HG03095 (cell line): ENCODE measurements at regions not wholly inside any gene's neighbourhood (a gene's known extent, or its start where the extent isn't known, plus 50 kb on each side); places are given as distances from the start of the nearest gene placed in this dataset.

Source experiments
- ATAC-seq: cut with Tn5 transposase; IDR thresholded peaks from one replicate; pipeline ENCODE4 v1.9.1; 2021; ENCODE audit warnings: moderate library complexity; ENCODE audit not compliant: unreplicated experiment

DNA sequence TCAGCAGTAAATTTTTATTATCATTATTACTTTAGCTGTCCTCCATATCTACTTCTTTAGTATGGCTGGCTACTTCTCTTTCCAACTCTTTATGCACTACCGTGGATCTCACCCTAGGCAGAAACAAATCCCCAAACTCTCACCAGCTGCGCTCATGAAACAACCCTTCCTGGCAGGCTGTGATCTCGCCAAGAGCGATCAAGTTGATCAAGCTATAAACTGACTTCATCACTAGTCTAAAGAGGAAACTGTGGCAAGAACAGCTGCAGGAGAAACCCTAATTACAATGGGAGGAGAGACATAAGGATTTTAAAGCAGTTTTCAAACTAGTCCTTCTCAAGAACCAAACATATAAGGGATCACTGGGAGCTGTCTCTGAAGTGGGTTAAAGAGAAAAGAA is 160.5 kb upstream of the PRSS58 start:
- ATAC-seq: no peak

DNA sequence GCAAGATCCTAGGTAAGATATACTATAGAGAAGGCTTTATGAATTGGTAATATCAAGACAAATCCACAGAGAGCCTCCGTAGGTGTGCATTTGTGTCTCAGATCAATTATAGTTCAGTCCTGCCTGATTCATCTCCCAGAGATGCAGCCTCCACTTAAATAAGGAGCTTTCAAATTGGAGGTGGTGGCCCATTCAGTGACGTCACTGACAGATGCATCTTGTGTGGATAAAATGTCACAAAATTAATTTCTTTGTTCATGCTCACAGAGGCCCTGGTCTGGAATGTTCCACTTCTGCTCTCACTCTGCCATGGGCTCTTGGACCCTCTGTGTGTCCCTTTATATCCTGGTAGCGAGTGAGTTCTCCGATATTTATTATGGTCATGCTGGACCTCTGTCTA is 157.1 kb upstream of the PRSS58 start:
- ATAC-seq: no peak

DNA sequence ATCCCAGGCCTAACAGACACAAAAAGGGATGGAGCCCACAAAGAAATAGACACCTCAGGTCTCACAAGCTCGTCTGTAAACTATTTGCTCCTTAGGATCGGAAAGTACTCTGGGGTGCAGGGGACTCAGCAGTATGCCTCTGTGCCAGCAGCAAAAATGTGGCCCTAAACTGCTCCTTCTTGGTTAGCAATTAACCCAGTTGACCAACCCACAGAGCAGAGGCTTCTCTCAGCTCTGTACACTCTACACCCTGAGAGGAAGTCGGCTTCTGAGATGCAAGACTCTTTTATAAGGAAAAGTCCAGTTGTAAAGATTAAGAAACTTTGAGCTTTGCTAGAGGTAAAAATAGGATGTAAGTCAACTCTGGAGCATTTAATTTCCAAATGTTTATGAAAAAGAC is 156.3 kb upstream of the PRSS58 start:
- peak; percentile 72 for ATAC-seq

DNA sequence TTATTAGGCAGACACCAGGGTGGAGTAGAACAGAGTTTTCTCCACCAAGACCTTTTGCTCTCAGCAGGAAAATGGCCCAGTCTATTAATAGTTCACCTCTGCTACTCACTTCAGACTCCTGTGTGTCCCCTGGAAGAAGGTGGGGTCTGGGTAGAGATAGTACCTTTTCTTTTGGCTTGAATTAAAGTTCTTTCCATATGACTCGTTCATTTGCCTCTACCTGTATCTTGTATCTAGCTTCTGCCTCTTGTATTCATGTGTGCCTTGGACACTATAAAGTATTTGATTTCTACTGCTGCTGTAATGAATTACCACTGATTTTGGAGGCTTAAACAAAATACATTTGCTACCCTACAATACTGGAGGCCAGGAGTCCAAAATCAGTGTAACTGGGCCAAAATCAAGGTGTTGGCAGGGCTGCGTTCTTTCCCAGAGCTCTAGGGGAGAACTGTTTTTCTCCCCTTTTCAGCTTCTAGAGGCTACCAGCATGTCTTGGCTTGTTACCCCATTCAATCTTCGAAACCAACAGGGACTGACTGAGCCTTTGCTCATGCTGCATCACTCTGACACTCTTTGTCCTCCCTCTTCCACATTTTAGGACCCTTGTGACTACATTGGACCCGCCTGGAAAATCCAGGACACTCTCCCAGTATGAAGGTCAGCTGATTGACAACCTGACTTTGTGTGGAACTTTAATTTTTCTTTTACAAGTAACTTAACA is 155.6 kb upstream of the PRSS58 start:
- no peak for ATAC-seq

DNA sequence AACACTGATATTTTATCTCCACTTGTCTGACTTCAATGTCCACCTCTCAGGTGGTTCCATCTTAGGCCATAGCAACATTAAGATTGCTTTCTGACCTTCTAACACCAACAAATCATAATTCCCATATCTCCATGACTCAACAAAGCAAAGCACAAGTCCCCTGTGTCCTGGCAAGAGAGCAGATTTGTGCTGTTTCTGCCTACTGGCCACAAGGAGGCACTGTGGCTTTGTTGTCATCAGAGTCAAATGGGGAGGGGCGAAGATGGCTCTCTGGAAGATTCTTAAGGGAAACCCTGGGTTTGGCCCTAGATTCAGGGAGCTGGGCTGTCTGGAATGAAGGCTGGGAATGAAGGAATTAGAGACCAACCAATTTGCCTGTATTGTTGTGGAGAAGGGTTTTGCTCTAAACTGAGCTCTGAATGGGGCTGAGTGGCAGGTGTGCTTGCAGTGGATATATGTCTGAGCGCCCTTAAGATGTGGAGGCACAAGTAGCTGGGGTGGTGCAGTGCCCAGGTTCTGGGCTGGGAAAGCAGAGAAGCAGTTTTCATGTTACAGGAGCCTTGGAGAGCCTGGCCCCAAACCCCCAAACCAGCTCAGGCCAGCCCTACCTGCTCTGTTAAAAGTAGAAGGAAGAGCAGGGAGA is 154.8 kb upstream of the PRSS58 start:
- ATAC-seq: peak; percentile 70

DNA sequence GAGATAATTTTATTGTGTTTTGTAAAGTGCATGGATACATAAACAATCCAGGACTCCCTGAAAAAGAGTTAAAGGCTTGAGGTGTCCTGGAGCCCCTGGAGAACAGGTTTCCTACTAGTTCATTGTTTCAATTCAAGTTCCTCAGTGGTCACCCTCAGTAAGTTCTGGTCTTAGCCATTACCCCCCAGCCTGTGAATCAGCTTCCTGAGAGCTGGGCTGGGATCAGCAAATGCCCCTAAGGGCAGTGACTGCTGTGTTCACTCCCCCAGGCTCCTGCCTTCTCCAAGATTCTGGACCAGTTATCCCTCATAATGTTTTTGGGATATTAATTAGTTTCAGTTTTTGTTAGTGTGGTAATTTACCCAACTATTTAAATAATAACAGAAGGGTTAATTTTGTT is 151.6 kb upstream of the PRSS58 start:
- ATAC-seq: no peak

DNA sequence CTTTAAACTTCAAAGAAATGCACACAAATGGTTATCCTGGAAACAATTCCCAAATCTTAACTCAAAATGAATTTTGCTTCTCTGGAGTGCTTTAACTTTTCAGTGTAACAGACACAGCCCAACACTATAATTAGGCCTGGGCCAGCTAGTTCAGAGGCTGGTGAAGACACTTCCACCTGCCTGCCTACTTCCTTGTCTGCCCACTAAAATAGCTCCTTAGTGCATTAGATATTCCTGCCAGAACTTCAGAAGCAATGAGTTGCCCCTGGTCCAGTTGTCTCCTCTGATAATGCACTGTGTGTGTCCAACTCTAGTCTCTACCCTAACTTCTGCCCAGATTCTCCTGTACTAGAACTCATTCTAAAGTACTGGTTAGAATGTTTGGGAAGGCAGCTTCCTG is 150.9 kb upstream of the PRSS58 start:
- no peak for ATAC-seq

DNA sequence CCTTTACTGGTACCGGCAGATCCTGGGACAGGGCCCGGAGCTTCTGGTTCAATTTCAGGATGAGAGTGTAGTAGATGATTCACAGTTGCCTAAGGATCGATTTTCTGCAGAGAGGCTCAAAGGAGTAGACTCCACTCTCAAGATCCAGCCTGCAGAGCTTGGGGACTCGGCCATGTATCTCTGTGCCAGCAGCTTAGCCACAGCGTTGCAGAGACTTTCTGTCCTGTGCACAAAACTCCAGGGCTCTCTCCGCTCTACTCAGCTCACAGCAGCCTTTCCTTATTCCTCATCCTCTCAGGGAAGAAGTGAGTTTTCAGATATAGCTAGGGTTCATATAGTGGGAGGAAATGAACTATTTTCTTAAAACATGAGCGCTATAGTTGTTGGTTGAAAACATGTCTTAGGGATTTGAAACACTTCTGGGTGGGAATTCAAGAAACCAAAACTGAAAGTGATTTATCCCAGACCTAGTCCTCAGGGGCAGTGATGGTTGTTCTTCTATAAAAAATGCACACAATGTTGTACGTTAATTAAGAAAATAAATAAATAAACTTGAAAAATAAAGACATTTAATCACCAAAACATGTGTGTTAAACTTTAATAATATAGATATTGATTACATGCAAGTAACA is 150.2 kb upstream of the PRSS58 start:
- no peak for ATAC-seq

DNA sequence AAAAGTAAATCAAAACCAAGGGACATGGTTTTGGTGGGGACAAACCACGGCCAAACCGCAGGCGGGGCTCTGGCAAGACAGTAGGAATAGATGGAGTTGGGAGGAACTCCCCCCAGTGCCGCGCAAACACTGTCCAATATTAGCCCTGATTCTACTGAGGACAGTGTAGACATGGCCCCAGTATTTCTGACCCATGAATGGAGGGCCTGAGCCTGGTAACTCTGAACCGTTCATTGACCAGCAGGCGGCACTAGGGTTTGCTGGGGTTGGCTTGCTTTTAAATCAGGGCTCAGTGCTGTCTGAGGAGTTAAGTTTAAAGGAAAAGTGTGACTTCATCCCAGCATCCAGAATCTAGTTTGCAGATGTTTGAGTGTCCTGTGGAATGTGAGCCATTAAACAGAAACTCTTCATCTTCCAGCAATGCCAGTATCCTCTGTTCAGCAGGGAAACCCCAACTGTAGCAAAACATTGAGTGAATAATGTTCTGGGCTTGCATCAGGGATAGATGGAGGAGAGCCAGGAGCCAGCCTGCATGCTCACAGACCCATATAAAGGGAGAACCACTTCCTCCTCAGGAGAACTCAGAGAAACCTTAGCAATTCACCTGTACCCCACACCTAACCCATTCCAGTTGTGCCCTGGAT is 147.4 kb upstream of the PRSS58 start:
- ATAC-seq: no peak

DNA sequence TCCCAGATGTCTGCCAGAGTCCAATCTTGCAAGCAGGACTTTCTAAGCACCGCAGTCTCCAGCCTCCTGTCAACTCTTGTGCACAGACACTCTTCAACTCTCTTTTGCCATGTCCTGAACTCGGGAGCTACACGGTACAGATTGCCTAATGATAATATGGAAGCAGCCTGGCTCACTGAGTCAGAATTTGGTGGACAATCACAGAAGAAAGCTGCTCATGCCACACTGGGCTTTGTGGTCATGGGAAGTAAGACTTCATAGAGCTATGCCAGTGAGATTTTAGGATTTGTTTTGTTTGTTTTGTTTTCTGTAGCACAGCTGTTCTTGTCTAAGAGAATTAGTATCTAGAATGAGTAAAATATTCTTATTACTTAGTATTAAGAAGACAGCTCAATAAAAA is 144.1 kb upstream of the PRSS58 start:
- no peak for ATAC-seq

DNA sequence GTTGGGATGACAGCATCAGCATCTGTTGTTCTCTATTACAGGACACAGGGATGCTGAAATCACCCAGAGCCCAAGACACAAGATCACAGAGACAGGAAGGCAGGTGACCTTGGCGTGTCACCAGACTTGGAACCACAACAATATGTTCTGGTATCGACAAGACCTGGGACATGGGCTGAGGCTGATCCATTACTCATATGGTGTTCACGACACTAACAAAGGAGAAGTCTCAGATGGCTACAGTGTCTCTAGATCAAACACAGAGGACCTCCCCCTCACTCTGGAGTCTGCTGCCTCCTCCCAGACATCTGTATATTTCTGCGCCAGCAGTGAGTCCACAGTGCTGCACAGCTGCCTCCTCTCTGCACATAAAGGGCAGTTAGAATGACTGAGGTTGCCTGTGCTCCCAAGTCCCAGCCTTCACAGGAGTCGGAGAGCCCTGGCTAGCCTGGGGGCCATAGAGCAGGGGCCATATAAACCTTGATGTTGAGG is 142.2 kb upstream of the PRSS58 start:
- no peak for ATAC-seq

DNA sequence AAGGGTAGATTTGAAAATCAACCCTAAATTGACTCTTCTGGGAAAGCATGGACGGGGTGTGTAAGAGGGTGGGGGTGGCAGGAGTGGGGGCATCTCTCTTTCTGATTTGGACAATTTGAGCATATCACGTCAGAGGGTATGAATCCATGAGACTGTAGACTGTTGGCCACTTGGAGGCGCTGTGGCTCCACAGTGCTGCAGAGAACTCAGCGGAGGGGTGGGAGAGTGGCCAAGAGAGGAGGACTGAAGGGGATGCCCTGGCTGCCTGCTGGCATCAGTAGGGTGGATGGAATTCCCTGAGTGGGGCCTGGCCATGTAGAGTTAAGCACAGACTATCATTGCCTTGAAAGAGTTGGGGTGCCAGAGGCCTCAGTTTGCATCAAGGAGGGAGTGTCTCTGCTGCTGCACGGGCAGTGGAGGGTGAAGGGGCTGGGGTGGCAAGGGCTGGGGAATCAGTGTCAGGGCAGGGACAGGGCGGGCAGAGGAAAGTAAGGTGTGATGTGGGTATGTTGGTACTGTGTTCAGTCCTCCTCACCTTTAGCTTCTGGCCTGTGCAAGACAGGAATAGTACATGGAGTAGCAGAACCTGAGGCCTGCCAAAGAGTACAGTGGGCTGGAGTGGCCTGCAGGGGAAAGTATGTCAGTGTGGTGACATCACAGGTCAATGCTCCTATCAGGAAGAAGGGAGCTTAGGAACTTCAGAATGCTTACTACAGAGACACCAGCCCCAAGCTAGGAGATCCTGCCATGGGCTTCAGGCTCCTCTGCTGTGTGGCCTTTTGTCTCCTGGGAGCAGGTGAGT is 133.5 kb upstream of the PRSS58 start:
- peak; percentile 67 for ATAC-seq

DNA sequence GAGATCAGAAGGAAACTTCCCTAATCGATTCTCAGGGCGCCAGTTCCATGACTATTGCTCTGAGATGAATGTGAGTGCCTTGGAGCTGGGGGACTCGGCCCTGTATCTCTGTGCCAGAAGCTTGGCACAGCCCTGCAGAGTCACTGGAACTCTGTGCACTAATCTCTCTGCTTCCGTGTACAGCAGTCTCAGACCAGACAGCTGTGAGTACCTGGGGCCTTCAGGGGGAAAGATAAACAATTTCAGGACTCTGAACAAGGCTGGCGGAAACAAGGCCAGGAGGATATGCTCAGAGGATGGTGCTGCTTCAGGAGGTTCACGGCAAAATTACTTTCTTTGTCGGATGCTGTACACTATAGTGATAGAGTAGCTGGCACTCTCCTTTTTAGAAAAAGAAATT is 131.7 kb upstream of the PRSS58 start:
- ATAC-seq: no peak

DNA sequence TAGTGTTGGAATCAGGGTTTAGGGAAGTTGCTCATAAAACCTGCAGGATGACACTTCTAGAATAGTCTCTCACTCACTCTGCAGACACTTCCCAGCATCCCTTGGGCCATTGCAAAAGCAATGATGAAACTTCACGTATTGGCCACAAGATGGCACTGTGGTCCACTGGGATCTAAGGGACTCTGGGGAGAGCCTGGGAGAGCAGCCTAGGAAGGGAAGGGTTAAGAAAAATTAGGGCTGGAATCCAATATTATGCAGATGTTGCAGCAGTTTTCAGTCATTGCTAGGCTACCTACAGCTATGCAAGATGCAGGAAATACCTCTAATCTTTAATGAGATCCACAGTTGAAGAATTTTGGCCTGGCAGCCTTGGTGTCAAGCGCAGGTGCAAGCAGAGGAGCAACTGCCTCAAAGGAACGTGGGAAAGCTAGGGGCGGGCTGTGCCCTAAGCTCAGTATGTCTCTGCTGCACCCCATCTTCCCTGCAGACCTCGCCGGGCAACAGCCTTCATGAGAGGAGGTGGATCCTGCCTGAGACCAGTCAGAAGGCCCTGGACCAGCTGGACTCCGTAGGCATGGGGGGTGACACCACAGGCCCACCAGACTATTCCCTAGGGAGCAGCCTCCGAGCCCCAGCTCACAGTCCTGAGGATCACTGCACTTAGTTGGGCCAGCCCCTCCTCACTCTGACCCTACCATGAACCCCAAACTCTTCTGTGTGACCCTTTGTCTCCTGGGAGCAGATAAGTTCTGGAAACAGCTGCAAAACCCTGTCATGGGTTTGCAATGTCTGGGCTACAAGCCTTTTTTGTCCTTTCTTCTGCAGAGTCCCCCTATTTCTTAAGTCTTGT is 127.9 kb upstream of the PRSS58 start:
- peak; percentile 84 for ATAC-seq

DNA sequence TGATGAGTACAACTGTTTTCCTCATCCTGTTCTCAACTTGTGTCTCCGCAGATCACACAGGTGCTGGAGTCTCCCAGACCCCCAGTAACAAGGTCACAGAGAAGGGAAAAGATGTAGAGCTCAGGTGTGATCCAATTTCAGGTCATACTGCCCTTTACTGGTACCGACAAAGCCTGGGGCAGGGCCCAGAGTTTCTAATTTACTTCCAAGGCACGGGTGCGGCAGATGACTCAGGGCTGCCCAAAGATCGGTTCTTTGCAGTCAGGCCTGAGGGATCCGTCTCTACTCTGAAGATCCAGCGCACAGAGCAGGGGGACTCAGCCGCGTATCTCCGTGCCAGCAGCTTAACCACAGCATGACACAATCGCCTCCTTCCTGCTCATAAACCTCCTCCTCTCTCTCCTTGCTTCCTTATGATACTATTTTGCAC is 126.7 kb upstream of the PRSS58 start:
- no peak for ATAC-seq

DNA sequence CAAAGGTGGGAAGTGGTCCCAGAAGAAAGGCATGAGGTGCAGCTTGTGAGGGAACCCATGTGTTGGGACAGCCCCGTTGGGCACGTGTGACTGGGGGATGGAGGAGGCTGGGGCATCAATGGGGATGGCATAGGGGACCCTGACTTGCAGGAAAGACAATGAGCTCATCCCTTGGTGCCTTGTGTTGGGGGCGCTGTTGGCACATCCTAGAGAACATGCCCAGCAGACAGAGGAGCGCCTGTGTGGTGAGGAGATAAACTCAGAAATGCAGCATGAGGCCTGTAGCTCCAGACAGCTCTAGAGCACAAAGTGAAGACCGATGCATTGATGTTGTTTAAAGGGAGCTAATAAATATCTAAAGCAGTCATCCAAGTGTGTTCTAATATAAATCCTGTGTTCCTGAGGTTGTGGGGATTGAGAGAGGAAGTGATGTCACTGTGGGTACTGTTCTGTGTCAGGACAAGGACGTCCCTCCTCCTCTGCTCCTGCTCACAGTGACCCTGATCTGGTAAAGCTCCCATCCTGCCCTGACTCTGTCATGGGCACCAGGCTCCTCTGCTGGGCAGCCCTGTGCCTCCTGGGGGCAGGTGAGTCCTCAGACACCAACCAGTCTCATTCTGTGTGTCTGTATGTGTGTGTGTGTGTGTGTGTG is 126.1 kb upstream of the PRSS58 start:
- no peak for ATAC-seq

DNA sequence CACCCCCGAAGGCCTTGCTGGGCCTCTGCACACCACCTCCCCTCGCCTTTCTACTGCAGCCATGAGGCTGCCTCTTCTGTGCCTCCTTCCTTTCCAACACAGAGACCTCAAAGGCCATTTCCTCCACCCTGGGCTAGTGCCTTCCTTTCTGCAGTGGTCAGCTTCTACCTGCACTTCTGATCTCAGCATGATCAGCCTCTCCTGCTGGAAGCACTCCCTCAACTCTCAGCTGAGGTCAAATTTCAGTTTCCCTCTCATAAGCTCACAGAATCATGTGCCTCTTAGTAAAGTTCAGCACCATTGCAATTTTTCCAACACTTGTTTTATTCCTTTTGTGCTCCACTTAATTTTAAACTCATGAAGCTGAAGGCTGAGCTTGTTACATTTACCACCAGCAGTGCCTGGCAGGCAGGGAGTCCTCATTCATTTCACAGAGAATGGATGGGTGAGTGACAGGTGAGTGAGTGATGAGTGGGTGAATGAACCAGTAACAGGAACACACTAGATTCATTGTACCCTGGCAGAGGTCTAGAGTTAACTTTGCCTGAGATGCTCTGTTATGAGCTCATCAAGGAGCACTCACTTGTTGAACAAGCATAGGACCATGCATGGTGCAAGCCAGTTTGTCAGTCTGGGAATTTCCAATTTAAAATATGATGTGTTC is 124.0 kb upstream of the PRSS58 start:
- no peak for ATAC-seq

DNA sequence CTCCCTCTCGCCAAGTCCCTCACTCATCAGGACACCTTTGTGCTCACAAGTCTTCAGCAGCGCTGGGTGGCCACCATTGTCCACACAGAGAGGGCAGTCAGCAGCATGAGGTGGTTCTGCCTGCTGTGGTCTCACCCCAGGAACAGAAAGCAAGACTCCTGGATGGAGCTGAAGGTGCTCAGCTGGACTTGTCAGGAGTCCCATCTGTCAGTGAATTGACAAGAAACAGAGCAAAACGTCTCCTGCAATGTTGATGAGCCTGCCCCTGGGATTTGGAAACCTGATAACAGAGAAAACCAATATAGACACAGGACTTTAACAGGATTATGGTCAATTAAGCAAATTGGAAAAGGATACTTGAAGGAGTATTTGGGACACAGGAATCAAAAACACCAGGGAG is 122.2 kb upstream of the PRSS58 start:
- ATAC-seq: no peak
